ENCODE measurements at regions not wholly inside any gene's neighbourhood (a gene's known extent, or its start where the extent isn't known, plus 50 kb on each side); places are given as distances from the start of the nearest gene placed in this dataset.

DNA sequence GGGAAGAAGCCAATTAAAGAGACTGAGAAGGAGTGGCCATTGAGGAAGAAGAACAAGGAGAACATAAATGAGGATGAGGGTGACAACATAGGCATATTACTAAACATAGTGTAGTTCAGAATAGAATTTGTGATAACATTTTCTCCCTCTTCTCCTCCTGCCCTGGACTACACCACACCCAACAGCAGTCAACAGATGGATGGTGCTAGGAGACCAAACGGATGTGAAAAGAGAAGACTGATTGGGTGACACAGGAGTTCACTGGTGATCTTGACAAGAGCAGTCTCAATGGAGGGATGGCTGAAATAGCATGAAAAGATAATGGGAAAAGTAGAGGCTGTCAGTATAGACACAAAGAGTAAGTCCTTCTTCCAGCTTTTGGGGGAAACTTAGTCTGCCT lies 226.5 kb upstream of the FGF13 start:
- CTCF ChIA-PET (ENCODE audit: low intra/inter-chr PET ratio) = no interaction called here
- no peak for DNase-seq (ENCODE audit: extremely low read depth in 1 of 4, low spot score in 3 of 4)
- H2AFZ ChIP-seq (ENCODE audit: low read depth, low read length) = no peak overlapping the region
- no TSS peak for BruUV-seq (replicated peaks)
- 0% methylated on average over 1 of the region's 1 CpG for WGBS (ENCODE audit: insufficient coverage, low coverage, missing lambda C conversion rate)
- no peak overlapping the region for H3K4me2 ChIP-seq (ENCODE audit: insufficient read depth, low read length)
- no peak for FAIRE-seq
- no peak overlapping the region for H3K9ac ChIP-seq (ENCODE audit: insufficient read depth in 1 of 2, low read depth in 2 of 2, low read length in 2 of 2)
- peaks cover 5% of the 10 kb centered on the region; the same call in 1 of the 2 replicates for H4K20me1 ChIP-seq (replicated peaks; ENCODE audit: control insufficient read depth, insufficient read depth, low read length)
- peaks cover 47% of the 10 kb centered on the region for H3K79me2 ChIP-seq (ENCODE audit: control insufficient read depth, insufficient read depth, low read length)
- H3K4me1 ChIP-seq (replicated peaks in 1 of 2; ENCODE audit: control insufficient read depth in 2 of 2, insufficient read depth in 2 of 2, low read length in 2 of 2) = peaks cover 0 to 2% of the 10 kb centered on the region in 2 experiments; a peak in 1 of 5 replicates
- TF ChIP-seq ZNF253 (CRISPR knock-in tag; conservative IDR thresholded peaks at IDR 0.05) (no peak), COPS2 (conservative IDR thresholded peaks at IDR 0.05) (no peak), KAT7 (CRISPR knock-in tag; IDR thresholded peaks at IDR 0.05; ENCODE audit: borderline replicate concordance) (no peak), ZNF224 (CRISPR knock-in tag; IDR thresholded peaks at IDR 0.05) (no peak), RFX1 (IDR thresholded peaks at IDR 0.05) (peak; percentile 31), ZNF274 (IDR thresholded peaks at IDR 0.05; ENCODE audit: borderline replicate concordance, low read depth, low read length) (no peak), MECOM (CRISPR knock-in tag; IDR thresholded peaks at IDR 0.05) (no peak), ZSCAN32 (CRISPR knock-in tag; IDR thresholded peaks at IDR 0.05) (no peak)
- TF ChIP-seq, protein P1, sequence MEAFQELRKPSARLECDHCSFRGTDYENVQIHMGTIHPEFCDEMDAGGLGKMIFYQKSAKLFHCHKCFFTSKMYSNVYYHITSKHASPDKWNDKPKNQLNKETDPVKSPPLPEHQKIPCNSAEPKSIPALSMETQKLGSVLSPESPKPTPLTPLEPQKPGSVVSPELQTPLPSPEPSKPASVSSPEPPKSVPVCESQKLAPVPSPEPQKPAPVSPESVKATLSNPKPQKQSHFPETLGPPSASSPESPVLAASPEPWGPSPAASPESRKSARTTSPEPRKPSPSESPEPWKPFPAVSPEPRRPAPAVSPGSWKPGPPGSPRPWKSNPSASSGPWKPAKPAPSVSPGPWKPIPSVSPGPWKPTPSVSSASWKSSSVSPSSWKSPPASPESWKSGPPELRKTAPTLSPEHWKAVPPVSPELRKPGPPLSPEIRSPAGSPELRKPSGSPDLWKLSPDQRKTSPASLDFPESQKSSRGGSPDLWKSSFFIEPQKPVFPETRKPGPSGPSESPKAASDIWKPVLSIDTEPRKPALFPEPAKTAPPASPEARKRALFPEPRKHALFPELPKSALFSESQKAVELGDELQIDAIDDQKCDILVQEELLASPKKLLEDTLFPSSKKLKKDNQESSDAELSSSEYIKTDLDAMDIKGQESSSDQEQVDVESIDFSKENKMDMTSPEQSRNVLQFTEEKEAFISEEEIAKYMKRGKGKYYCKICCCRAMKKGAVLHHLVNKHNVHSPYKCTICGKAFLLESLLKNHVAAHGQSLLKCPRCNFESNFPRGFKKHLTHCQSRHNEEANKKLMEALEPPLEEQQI (IDR thresholded peaks at IDR 0.05) = no peak
- TF ChIP-seq, protein P2, sequence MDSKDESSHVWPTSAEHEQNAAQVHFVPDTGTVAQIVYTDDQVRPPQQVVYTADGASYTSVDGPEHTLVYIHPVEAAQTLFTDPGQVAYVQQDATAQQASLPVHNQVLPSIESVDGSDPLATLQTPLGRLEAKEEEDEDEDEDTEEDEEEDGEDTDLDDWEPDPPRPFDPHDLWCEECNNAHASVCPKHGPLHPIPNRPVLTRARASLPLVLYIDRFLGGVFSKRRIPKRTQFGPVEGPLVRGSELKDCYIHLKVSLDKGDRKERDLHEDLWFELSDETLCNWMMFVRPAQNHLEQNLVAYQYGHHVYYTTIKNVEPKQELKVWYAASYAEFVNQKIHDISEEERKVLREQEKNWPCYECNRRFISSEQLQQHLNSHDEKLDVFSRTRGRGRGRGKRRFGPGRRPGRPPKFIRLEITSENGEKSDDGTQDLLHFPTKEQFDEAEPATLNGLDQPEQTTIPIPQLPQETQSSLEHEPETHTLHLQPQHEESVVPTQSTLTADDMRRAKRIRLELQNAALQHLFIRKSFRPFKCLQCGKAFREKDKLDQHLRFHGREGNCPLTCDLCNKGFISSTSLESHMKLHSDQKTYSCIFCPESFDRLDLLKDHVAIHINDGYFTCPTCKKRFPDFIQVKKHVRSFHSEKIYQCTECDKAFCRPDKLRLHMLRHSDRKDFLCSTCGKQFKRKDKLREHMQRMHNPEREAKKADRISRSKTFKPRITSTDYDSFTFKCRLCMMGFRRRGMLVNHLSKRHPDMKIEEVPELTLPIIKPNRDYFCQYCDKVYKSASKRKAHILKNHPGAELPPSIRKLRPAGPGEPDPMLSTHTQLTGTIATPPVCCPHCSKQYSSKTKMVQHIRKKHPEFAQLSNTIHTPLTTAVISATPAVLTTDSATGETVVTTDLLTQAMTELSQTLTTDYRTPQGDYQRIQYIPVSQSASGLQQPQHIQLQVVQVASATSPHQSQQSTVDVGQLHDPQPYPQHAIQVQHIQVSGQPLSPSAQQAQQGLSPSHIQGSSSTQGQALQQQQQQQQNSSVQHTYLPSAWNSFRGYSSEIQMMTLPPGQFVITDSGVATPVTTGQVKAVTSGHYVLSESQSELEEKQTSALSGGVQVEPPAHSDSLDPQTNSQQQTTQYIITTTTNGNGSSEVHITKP (IDR thresholded peaks at IDR 0.05; ENCODE audit: partially characterized antibody) = peak; percentile 86
- no peaks in the 10 kb centered on the region for H3K27me3 ChIP-seq (ENCODE audit: control insufficient read depth in 2 of 2, insufficient read depth in 2 of 2, low read length in 2 of 2)
- no peak overlapping the region for H3K27ac ChIP-seq (ENCODE audit: extremely low read depth, low read depth, low read length)
- POLR2A ChIA-PET = no interaction called here
- intact Hi-C loops (cut with micrococcal nuclease) (no loop called here), in situ Hi-C loops (cut with MboI) (no loop called here)
- H3K4me3 ChIP-seq = no peak overlapping the region
- ATAC-seq = peak; percentile 62
- peaks cover 10% of the 10 kb centered on the region; the same call in 2 of the 3 replicates for H3K36me3 ChIP-seq (ENCODE audit: control insufficient read depth, insufficient read depth, low read length)
- H3K9me1 ChIP-seq (ENCODE audit: control insufficient read depth, insufficient read depth, low read length) = no peaks in the 10 kb centered on the region
- H3K9me3 ChIP-seq (replicated peaks; ENCODE audit: control insufficient read depth, insufficient read depth, low read depth, low read length) = no peaks in the 10 kb centered on the region
